ENCODE measurements at regions not wholly inside any gene's neighbourhood (a gene's known extent, or its start where the extent isn't known, plus 50 kb on each side); places are given as distances from the start of the nearest gene placed in this dataset.

DNA sequence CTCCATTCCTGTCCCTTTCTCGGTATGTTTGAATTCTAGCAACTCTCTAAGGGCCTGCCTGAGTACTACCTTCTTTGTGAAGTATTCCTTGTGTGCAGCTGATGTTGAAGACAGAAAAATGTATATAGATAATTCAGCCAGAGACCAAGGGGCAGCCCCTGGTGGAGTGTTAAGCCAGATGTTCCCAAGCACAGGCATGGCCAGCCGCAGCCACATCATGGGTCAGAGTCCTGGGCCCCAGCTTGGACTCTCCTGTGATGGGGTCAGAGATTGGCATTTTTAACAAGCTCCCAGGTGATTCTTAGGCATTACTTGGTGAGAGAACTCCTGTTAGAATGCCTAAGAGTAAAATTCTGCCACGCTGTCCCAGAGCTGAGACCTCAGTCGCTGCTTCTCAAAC, 100.8 kb downstream of the IRF8 start:
- Histone ChIP-seq H3K27ac (no peak overlapping the region), H3K9me3 (ENCODE audit: insufficient read depth, low read depth) (no peaks in the 10 kb centered on the region), H3K4me1 (replicated peaks; ENCODE audit: insufficient read depth) (no peaks in the 10 kb centered on the region), H3K36me3 (ENCODE audit: low read depth) (no peaks in the 10 kb centered on the region), H3F3A (ENCODE audit: insufficient read depth, low read depth) (no peaks in the 10 kb centered on the region), H3K4me3 (no peak overlapping the region), H4K20me1 (ENCODE audit: insufficient read depth) (peaks cover 2% of the 10 kb centered on the region; the same call in 1 of the 2 replicates), H3K9me2 (ENCODE audit: insufficient read depth) (no peaks in the 10 kb centered on the region), H2AFZ (no peak overlapping the region), H3K27me3 (ENCODE audit: insufficient read depth, low read depth) (peaks cover 97% of the 10 kb centered on the region), H3K79me2 (ENCODE audit: low read depth) (no peaks in the 10 kb centered on the region), H3K4me2 (no peak overlapping the region)
- TF ChIP-seq EZH2 (IDR thresholded peaks at IDR 0.05; ENCODE audit: low read depth): no peak
- no peak for TF ChIP-seq CTCF (conservative IDR thresholded peaks at IDR 0.05)
- no peak for DNase-seq
- no TSS peak for BruUV-seq (replicated peaks)
- intact Hi-C loops (cut with micrococcal nuclease; ENCODE audit: unreplicated experiment): no loop called here
- ChIA-PET POLR2A (ENCODE audit: unreplicated experiment) (no interaction called here), CTCF (no interaction called here)

GRCh38 chr16:86002178-86002900, 103.4 kb downstream of the IRF8 start:
- no TSS peak for BruUV-seq (replicated peaks)
- CTCF ChIA-PET: no interaction called here
- DNase-seq: no peak

DNA sequence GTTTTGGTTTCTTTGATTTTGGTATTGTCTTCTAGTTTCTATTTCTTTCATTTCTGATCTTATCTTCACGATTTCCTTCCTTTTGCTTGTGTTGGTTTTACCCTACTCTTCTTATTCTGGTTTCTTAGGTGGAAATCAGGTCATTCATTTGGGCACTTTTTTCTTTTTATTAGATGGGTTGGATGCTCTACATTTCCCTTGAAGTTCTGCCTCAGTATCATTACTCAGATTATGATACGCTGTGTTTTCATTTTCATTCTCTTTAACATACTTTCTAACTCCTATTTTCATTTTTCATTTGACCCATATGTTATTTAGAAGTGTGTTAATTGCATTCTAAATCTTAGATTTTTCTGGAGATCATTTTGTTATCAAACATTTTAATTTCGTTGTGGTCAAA, 108.6 kb downstream of the IRF8 start:
- CTCF ChIA-PET: no interaction called here
- TF ChIP-seq CTCF (conservative IDR thresholded peaks at IDR 0.05): no peak
- no peak for TF ChIP-seq EZH2 (IDR thresholded peaks at IDR 0.05; ENCODE audit: low read depth)
- Histone ChIP-seq H3K4me1 (replicated peaks; ENCODE audit: insufficient read depth) (no peaks in the 10 kb centered on the region), H3K27me3 (ENCODE audit: insufficient read depth, low read depth) (peaks cover 88% of the 10 kb centered on the region), H3K27ac (no peak overlapping the region), H2AFZ (no peak overlapping the region), H4K20me1 (ENCODE audit: insufficient read depth) (no peaks in the 10 kb centered on the region), H3K36me3 (ENCODE audit: low read depth) (no peaks in the 10 kb centered on the region), H3K79me2 (ENCODE audit: low read depth) (no peaks in the 10 kb centered on the region), H3K4me2 (no peak overlapping the region), H3K9me3 (ENCODE audit: insufficient read depth, low read depth) (no peaks in the 10 kb centered on the region), H3K4me3 (no peak overlapping the region), H3F3A (ENCODE audit: insufficient read depth, low read depth) (no peaks in the 10 kb centered on the region), H3K9me2 (ENCODE audit: insufficient read depth) (no peaks in the 10 kb centered on the region)
- no TSS peak for BruUV-seq (replicated peaks)
- DNase-seq: no peak
- intact Hi-C loops (cut with micrococcal nuclease; ENCODE audit: unreplicated experiment): no loop called here
- POLR2A ChIA-PET (ENCODE audit: unreplicated experiment): no interaction called here

More at GRCh38 chr16:86002178-86002900, 103.4 kb downstream of the IRF8 start:
- H3K36me3 ChIP-seq (ENCODE audit: low read depth): no peaks in the 10 kb centered on the region
- H3K4me2 ChIP-seq: no peak overlapping the region
- peaks cover 93% of the 10 kb centered on the region for H3K27me3 ChIP-seq (ENCODE audit: insufficient read depth, low read depth)
- H3K79me2 ChIP-seq (ENCODE audit: low read depth): no peaks in the 10 kb centered on the region
- H3K4me1 ChIP-seq (replicated peaks; ENCODE audit: insufficient read depth): no peaks in the 10 kb centered on the region
- H3K9me3 ChIP-seq (ENCODE audit: insufficient read depth, low read depth): no peaks in the 10 kb centered on the region
- intact Hi-C loops (cut with micrococcal nuclease; ENCODE audit: unreplicated experiment): no loop called here
- H2AFZ ChIP-seq: no peak overlapping the region
- POLR2A ChIA-PET (ENCODE audit: unreplicated experiment): no interaction called here
- no peaks in the 10 kb centered on the region for H3K9me2 ChIP-seq (ENCODE audit: insufficient read depth)
- no peak overlapping the region for H3K27ac ChIP-seq
- no peaks in the 10 kb centered on the region for H3F3A ChIP-seq (ENCODE audit: insufficient read depth, low read depth)
- H3K4me3 ChIP-seq: no peak overlapping the region
- no peaks in the 10 kb centered on the region for H4K20me1 ChIP-seq (ENCODE audit: insufficient read depth)
- no peak for TF ChIP-seq EZH2 (IDR thresholded peaks at IDR 0.05; ENCODE audit: low read depth)
- TF ChIP-seq CTCF (conservative IDR thresholded peaks at IDR 0.05): no peak

All from PC-9 (cell line).